ENCODE measurements at regions not wholly inside any gene's neighbourhood (a gene's known extent, or its start where the extent isn't known, plus 50 kb on each side); places are given as distances from the start of the nearest gene placed in this dataset.

GRCh38 chr4:119841361-119841760 lies 212.8 kb upstream of the PDE5A start:
- H3K4me3 Mint-ChIP-seq, result no peak overlapping the region
- H3K27me3 Mint-ChIP-seq, result no peaks in the 10 kb centered on the region
- H3K36me3 Mint-ChIP-seq, result no peaks in the 10 kb centered on the region
- no peak overlapping the region for H3K27ac Mint-ChIP-seq
- H3K9me3 Mint-ChIP-seq, result no peaks in the 10 kb centered on the region
- DNase-seq (ENCODE audit: extremely low spot score, unreplicated experiment), result no peak
- TF ChIP-seq CTCF (conservative IDR thresholded peaks at IDR 0.05), result no peak
- H3K4me1 Mint-ChIP-seq (ENCODE audit: unreplicated experiment), result peaks cover 3% of the 10 kb centered on the region

- Mint-ChIP-seq H3K36me3 (no peaks in the 10 kb centered on the region), H3K4me3 (no peak overlapping the region), H3K4me1 (ENCODE audit: unreplicated experiment) (peaks cover 7% of the 10 kb centered on the region), H3K27me3 (peaks cover 2% of the 10 kb centered on the region), H3K9me3 (no peaks in the 10 kb centered on the region), H3K27ac (no peak overlapping the region)
- no peak for TF ChIP-seq CTCF (conservative IDR thresholded peaks at IDR 0.05)
- DNase-seq (ENCODE audit: extremely low spot score, unreplicated experiment), result no peak
Measured at GRCh38 chr4:119835613-119835910, 207.0 kb upstream of the PDE5A start.

GRCh38 chr4:119834906-119835612 lies 206.5 kb upstream of the PDE5A start:
- Mint-ChIP-seq H3K9me3 (no peaks in the 10 kb centered on the region), H3K4me3 (no peak overlapping the region), H3K27me3 (peaks cover 2% of the 10 kb centered on the region), H3K27ac (no peak overlapping the region), H3K36me3 (no peaks in the 10 kb centered on the region), H3K4me1 (ENCODE audit: unreplicated experiment) (peaks cover 7% of the 10 kb centered on the region)
- TF ChIP-seq CTCF (conservative IDR thresholded peaks at IDR 0.05), result no peak
- DNase-seq (ENCODE audit: extremely low spot score, unreplicated experiment), result no peak

- Mint-ChIP-seq H3K4me1 (ENCODE audit: unreplicated experiment) (peaks cover 7% of the 10 kb centered on the region), H3K27me3 (peaks cover 2% of the 10 kb centered on the region), H3K9me3 (no peaks in the 10 kb centered on the region), H3K36me3 (no peaks in the 10 kb centered on the region), H3K27ac (no peak overlapping the region), H3K4me3 (no peak overlapping the region)
- no peak for TF ChIP-seq CTCF (conservative IDR thresholded peaks at IDR 0.05)
- DNase-seq (ENCODE audit: extremely low spot score, unreplicated experiment), result no peak
Measured at GRCh38 chr4:119833611-119834010, 205.0 kb upstream of the PDE5A start.

GRCh38 chr4:119832776-119833175 lies 204.2 kb upstream of the PDE5A start:
- H3K4me3 Mint-ChIP-seq, result no peak overlapping the region
- H3K27me3 Mint-ChIP-seq, result peaks cover 2% of the 10 kb centered on the region
- no peak for DNase-seq (ENCODE audit: extremely low spot score, unreplicated experiment)

More at GRCh38 chr4:119832776-119833175, 204.2 kb upstream of the PDE5A start:
- peaks cover 7% of the 10 kb centered on the region for H3K4me1 Mint-ChIP-seq (ENCODE audit: unreplicated experiment)
- no peaks in the 10 kb centered on the region for H3K36me3 Mint-ChIP-seq
- TF ChIP-seq CTCF (conservative IDR thresholded peaks at IDR 0.05), result no peak
- no peaks in the 10 kb centered on the region for H3K9me3 Mint-ChIP-seq
- H3K27ac Mint-ChIP-seq, result no peak overlapping the region

Data from type B pancreatic cell (in vitro differentiated cells).